WTC11 (cell line): ENCODE measurements at regions not wholly inside any gene's neighbourhood (a gene's known extent, or its start where the extent isn't known, plus 50 kb on each side); places are given as distances from the start of the nearest gene placed in this dataset.

ENCODE experiments used
- ATAC-seq: fragments of 200-7000 bp; cut with Tn5 transposase; 2 replicates; pipeline ENCODE4 v1.10.0; 2021; ENCODE audit warnings: mild to moderate bottlenecking, moderate library complexity
- CTCF ChIA-PET: fragments of 300-600 bp; sonication (Branson Sonifier 250); formaldehyde crosslinking; loops from one replicate; lab custom pipeline; 2021; ENCODE audit warnings: antibody characterized with exemption; lab: Charles Lee
- POLR2A ChIA-PET: fragments of 350-600 bp; sonication (Branson Sonifier 250); formaldehyde crosslinking; loops from one replicate; lab custom pipeline; 2021; ENCODE audit warnings: antibody characterized with exemption; lab: Charles Lee
- DNase-seq: peaks from one replicate; pipeline ENCODE4 v3.0.0; 2021; ENCODE audit warnings: low spot score
- H3K27ac Mint-ChIP-seq: 2 replicates; pipeline ENCODE4 v1.8.0; 2021; ENCODE audit warnings: mixed read lengths
- H3K27me3 Mint-ChIP-seq: 2 replicates; pipeline ENCODE4 v1.8.0; 2021; ENCODE audit warnings: low read depth, mild to moderate bottlenecking, moderate library complexity, mixed read lengths
- H3K36me3 Mint-ChIP-seq: 2 replicates; pipeline ENCODE4 v1.8.0; 2021; ENCODE audit warnings: mixed read lengths
- H3K4me1 Mint-ChIP-seq: 2 replicates; pipeline ENCODE4 v1.8.0; 2022; ENCODE audit warnings: mixed read lengths
- H3K4me3 Mint-ChIP-seq: 2 replicates; pipeline ENCODE4 v1.8.0; 2021; ENCODE audit warnings: mild to moderate bottlenecking, moderate library complexity, mixed read lengths
- H3K9me3 Mint-ChIP-seq: 2 replicates; pipeline ENCODE4 v1.8.0; 2021; ENCODE audit warnings: mixed read lengths
- AFF4 ChIP-seq: sonication (generic); formaldehyde crosslinking; IDR thresholded peaks from 2 replicates; pipeline ENCODE4 v1.8.1; 2023; ENCODE audit warnings: mild to moderate bottlenecking, missing genetic modification reagents, borderline replicate concordance
- ATF2 ChIP-seq: sonication (generic); formaldehyde crosslinking; IDR thresholded peaks from 2 replicates; pipeline ENCODE4 v1.8.1; 2022; ENCODE audit warnings: low read depth, missing genetic modification reagents, borderline replicate concordance
- CBFB ChIP-seq: sonication (generic); formaldehyde crosslinking; IDR thresholded peaks from 2 replicates; pipeline ENCODE4 v1.8.1; 2022; ENCODE audit warnings: mild to moderate bottlenecking, low read depth, missing genetic modification reagents
- CREM ChIP-seq: sonication (generic); formaldehyde crosslinking; IDR thresholded peaks from 2 replicates; pipeline ENCODE4 v1.8.1; 2022; ENCODE audit warnings: mild to moderate bottlenecking, missing genetic modification reagents, moderate library complexity
- CTCF ChIP-seq: fragments of 200-600 bp; IDR thresholded peaks from 2 replicates; pipeline ENCODE4 v1.8.0; 2022; ENCODE audit warnings: antibody characterized with exemption
- E2F5 ChIP-seq: sonication (generic); formaldehyde crosslinking; IDR thresholded peaks from 2 replicates; pipeline ENCODE4 v1.8.1; 2022; ENCODE audit warnings: mild to moderate bottlenecking, moderate library complexity, missing genetic modification reagents
- ELF4 ChIP-seq: sonication (generic); formaldehyde crosslinking; IDR thresholded peaks from 2 replicates; pipeline ENCODE4 v1.8.1; 2022; ENCODE audit warnings: low read depth, mild to moderate bottlenecking, moderate library complexity, missing genetic modification reagents
- MAX ChIP-seq: sonication (generic); formaldehyde crosslinking; IDR thresholded peaks from 2 replicates; pipeline ENCODE4 v1.8.0; 2022; ENCODE audit warnings: mild to moderate bottlenecking, missing genetic modification reagents
- NFE2L1 ChIP-seq: sonication (generic); formaldehyde crosslinking; IDR thresholded peaks from 2 replicates; pipeline ENCODE4 v1.8.1; 2023; ENCODE audit warnings: missing genetic modification reagents
- PRDM15 ChIP-seq: sonication (generic); formaldehyde crosslinking; IDR thresholded peaks from 2 replicates; pipeline ENCODE4 v1.8.0; 2022; ENCODE audit warnings: missing genetic modification reagents
- USF1 ChIP-seq: sonication (generic); formaldehyde crosslinking; IDR thresholded peaks from 2 replicates; pipeline ENCODE4 v1.8.0; 2022; ENCODE audit warnings: mild to moderate bottlenecking, missing genetic modification reagents
- ZNF138 ChIP-seq: sonication (generic); formaldehyde crosslinking; conservative IDR thresholded peaks from 2 replicates; pipeline ENCODE4 v1.8.1; 2022; ENCODE audit warnings: mild to moderate bottlenecking, moderate library complexity, missing genetic modification reagents
- ZNF512 ChIP-seq: sonication (generic); formaldehyde crosslinking; IDR thresholded peaks from 2 replicates; pipeline ENCODE4 v1.8.1; 2022; ENCODE audit warnings: missing genetic modification reagents, borderline replicate concordance
- ZSCAN18 ChIP-seq: fragments of 250-450 bp; sonication (Bioruptor Pico); IDR thresholded peaks from 2 replicates; pipeline ENCODE4 v2.1.2; 2022; ENCODE audit warnings: mild to moderate bottlenecking, moderate library complexity

GRCh38 chr9:108412755-108413154 lies 443.0 kb downstream of the ACTL7B start:
- DNase-seq = peak; percentile 67
- TF ChIP-seq CTCF = peak; percentile 44; the same call in 1 of the 2 replicates
- TF ChIP-seq CBFB (CRISPR knock-in tag) = no peak
- no peak for TF ChIP-seq ZNF512 (CRISPR knock-in tag)
- no peak for TF ChIP-seq USF1 (CRISPR knock-in tag)
- no peak for TF ChIP-seq ELF4 (CRISPR knock-in tag)
- TF ChIP-seq NFE2L1 (CRISPR knock-in tag) = no peak
- POLR2A ChIA-PET = interaction anchor here (0.9 kb wide), 1 partner anchor 9 kb away, joined by 3 read pairs; no protein-coding TSS in a partner anchor
- Mint-ChIP-seq H3K9me3 (no peaks in the 10 kb centered on the region), H3K36me3 (no peaks in the 10 kb centered on the region), H3K4me3 (no peak overlapping the region), H3K27ac (no peak overlapping the region), H3K4me1 (peaks cover 6% of the 10 kb centered on the region; the same call in 1 of the 2 replicates), H3K27me3 (no peaks in the 10 kb centered on the region)
- peak; percentile 94 for ATAC-seq
- CTCF ChIA-PET = interaction anchor here (0.5 to 1.7 kb wide), 15 partner anchors 16 to 988 kb away, joined by 3 to 8 read pairs (median 4); no protein-coding TSS in a partner anchor

- CTCF ChIA-PET = interaction anchor here (1.5 to 1.7 kb wide), 2 partner anchors 131 to 986 kb away, joined by 5 to 6 read pairs; no protein-coding TSS in a partner anchor
- DNase-seq = no peak
- Mint-ChIP-seq H3K9me3 (no peaks in the 10 kb centered on the region), H3K27me3 (no peaks in the 10 kb centered on the region), H3K4me3 (no peak overlapping the region), H3K36me3 (no peaks in the 10 kb centered on the region), H3K27ac (no peak overlapping the region), H3K4me1 (peaks cover 11% of the 10 kb centered on the region)
- POLR2A ChIA-PET = no interaction called here
- no peak for ATAC-seq
- TF ChIP-seq ZSCAN18 (CRISPR knock-in tag) = no peak
- no peak for TF ChIP-seq ATF2 (CRISPR knock-in tag)
- no peak for TF ChIP-seq ELF4 (CRISPR knock-in tag)
- no peak for TF ChIP-seq MAX (CRISPR knock-in tag)
- no peak for TF ChIP-seq E2F5
- no peak for TF ChIP-seq PRDM15 (CRISPR knock-in tag)
- TF ChIP-seq AFF4 (CRISPR knock-in tag) = no peak
- no peak for TF ChIP-seq ZNF138 (CRISPR knock-in tag)
- TF ChIP-seq CREM (CRISPR knock-in tag) = no peak
Observed at GRCh38 chr9:108411632-108412031, 444.2 kb downstream of the ACTL7B start.
